ENCODE measurements at regions not wholly inside any gene's neighbourhood (a gene's known extent, or its start where the extent isn't known, plus 50 kb on each side); places are given as distances from the start of the nearest gene placed in this dataset.

DNA sequence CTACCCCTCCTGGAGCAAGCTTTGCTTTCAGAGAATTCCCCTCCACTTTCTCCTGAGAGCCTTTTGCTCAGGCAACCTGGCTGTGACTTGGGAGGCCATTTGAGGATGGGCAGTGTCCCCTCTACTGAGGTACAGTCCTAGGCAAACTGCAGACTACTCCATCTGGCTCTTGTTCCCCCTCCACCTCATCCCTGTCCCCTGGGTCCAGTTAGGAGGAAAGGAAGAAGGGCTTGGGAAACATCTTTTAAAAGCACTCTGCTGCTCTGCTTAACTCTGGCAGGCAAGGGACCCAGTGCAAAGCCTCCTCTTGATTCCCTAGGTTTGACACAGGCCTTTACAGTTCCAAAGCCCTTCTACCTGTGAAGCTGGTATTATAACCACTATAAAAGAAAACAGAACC is 108.2 kb downstream of the NAV1 start:
- Histone ChIP-seq H3K4me3 (ENCODE audit: low read length) (no peak overlapping the region), H3K27ac (ENCODE audit: low read length) (no peak overlapping the region), H3K4me1 (ENCODE audit: control insufficient read depth, insufficient read depth, low read length) (peaks cover 23% of the 10 kb centered on the region)

DNA sequence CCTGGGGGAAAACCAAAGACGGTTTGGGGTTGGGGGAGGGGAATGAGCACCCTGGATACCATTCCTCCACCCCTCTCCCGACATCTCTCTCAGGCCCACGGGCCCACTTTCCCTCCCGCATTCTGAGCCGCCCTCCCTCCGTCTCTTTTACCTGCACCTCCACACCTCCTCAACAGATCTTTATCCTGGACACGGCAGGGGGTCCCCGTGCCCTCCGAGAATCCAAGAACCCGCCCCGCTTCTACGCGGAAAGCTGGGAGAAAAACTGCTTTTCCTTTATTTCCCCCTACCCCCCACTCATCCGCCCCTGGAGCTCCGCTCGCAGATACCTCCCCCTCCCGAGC is 108.8 kb downstream of the NAV1 start:
- DNase-seq, result no peak
- Histone ChIP-seq H3K27ac (ENCODE audit: low read length) (no peak overlapping the region), H3K9me3 (ENCODE audit: control insufficient read depth, low read depth, low read length) (peaks cover 5% of the 10 kb centered on the region), H3K4me3 (ENCODE audit: low read length) (peak overlapping the region; percentile 42), H3K36me3 (ENCODE audit: control insufficient read depth, insufficient read depth, low read length) (no peaks in the 10 kb centered on the region), H3K4me1 (ENCODE audit: control insufficient read depth, insufficient read depth, low read length) (peaks cover 23% of the 10 kb centered on the region), H3K27me3 (ENCODE audit: control insufficient read depth, insufficient read depth, low read length) (peaks cover 52% of the 10 kb centered on the region)
- WGBS (ENCODE audit: insufficient coverage, low lambda C conversion rate), result no CpG with 5 or more reads among the region's 17 CpGs

More for the DNA sequence above, 108.2 kb downstream of the NAV1 start:
- peaks cover 5% of the 10 kb centered on the region for H3K9me3 ChIP-seq (ENCODE audit: control insufficient read depth, low read depth, low read length)
- no peak for DNase-seq
- no peaks in the 10 kb centered on the region for H3K36me3 ChIP-seq (ENCODE audit: control insufficient read depth, insufficient read depth, low read length)
- peaks cover 52% of the 10 kb centered on the region for H3K27me3 ChIP-seq (ENCODE audit: control insufficient read depth, insufficient read depth, low read length)

DNA sequence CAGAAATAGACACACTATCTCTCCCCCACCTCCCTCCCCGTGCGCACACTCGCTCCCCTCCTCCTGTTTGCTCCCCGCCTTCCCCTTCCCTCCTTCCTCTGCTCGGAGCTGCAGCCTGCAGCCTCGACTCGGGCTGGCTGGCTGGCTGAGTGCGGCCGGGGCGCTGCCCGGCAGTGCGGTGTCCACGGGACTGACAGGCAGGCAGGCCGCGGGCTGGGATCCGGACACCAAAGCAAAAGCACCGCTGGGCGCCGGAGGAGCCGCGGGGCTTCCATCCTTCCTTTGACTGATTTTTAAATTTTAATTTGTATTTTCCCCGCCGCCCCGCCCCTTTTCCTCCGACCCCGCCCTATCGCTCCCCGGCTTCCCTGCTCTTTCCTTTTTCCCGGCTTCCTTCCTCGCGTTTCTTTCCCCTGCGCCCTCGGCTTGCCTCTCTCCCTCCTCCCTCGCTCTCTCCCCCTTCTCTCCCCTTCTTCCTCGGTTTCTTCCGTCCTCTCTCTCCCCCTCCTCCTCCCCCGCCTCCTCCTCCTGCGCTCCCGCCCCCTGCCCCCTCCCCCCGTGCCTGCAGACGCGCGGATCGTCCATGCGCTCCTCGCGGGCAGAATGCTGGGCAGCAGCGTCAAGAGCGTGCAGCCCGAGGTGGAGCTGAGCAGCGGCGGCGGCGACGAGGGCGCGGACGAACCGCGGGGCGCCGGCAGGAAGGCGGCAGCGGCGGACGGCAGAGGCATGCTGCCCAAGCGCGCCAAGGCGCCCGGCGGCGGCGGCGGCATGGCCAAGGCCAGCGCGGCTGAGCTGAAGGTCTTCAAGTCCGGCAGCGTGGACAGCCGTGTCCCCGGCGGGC is 109.4 kb downstream of the NAV1 start:
- DNase-seq, result peak in 1 of 2 donors; percentile 49
- H3K27me3 ChIP-seq (ENCODE audit: control insufficient read depth, insufficient read depth, low read length), result peaks cover 52% of the 10 kb centered on the region
- no peaks in the 10 kb centered on the region for H3K36me3 ChIP-seq (ENCODE audit: control insufficient read depth, insufficient read depth, low read length)
- no peak overlapping the region for H3K27ac ChIP-seq (ENCODE audit: low read length)
- peaks cover 23% of the 10 kb centered on the region for H3K4me1 ChIP-seq (ENCODE audit: control insufficient read depth, insufficient read depth, low read length)
- peaks cover 5% of the 10 kb centered on the region for H3K9me3 ChIP-seq (ENCODE audit: control insufficient read depth, low read depth, low read length)
- H3K4me3 ChIP-seq (ENCODE audit: low read length), result peak overlapping the region; percentile 64
- WGBS (ENCODE audit: insufficient coverage, low lambda C conversion rate), result 0% methylated on average over 15 of the region's 81 CpGs

DNA sequence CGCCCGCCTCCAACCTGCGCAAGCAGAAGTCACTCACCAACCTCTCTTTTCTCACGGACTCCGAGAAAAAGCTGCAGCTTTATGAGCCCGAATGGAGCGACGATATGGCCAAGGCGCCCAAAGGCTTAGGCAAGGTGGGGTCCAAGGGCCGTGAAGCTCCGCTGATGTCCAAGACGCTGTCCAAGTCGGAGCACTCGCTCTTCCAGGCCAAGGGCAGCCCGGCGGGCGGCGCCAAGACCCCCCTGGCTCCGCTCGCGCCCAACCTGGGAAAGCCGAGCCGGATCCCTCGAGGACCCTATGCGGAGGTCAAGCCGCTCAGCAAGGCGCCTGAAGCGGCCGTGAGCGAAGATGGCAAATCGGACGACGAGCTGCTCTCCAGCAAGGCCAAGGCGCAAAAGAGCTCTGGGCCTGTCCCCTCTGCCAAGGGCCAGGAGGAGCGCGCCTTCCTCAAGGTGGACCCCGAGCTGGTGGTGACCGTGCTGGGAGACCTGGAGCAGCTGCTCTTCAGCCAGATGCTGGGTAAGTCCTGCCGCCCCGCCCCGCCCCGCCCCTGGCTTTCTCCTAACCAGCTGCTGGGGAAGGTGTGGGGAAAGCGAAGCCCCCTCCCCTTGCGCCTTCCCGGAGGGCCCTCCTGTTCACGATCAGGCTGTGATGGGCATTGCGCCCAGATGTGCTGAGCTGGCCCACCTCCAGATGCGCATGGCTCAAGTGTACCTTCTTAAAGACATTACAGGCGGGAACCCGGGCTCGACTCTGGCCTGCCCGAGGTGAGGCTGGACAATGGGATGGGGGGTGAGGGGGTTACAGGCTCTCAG is 110.2 kb downstream of the NAV1 start:
- Histone ChIP-seq H3K27me3 (ENCODE audit: control insufficient read depth, insufficient read depth, low read length) (peaks cover 52% of the 10 kb centered on the region), H3K4me1 (ENCODE audit: control insufficient read depth, insufficient read depth, low read length) (peaks cover 23% of the 10 kb centered on the region), H3K36me3 (ENCODE audit: control insufficient read depth, insufficient read depth, low read length) (no peaks in the 10 kb centered on the region), H3K27ac (ENCODE audit: low read length) (peak overlapping the region; percentile 71), H3K4me3 (ENCODE audit: low read length) (peak overlapping the region; percentile 64), H3K9me3 (ENCODE audit: control insufficient read depth, low read depth, low read length) (peaks cover 5% of the 10 kb centered on the region)
- no CpG with 5 or more reads among the region's 52 CpGs for WGBS (ENCODE audit: insufficient coverage, low lambda C conversion rate)
- peak in 1 of 2 donors; percentile 38 for DNase-seq

DNA sequence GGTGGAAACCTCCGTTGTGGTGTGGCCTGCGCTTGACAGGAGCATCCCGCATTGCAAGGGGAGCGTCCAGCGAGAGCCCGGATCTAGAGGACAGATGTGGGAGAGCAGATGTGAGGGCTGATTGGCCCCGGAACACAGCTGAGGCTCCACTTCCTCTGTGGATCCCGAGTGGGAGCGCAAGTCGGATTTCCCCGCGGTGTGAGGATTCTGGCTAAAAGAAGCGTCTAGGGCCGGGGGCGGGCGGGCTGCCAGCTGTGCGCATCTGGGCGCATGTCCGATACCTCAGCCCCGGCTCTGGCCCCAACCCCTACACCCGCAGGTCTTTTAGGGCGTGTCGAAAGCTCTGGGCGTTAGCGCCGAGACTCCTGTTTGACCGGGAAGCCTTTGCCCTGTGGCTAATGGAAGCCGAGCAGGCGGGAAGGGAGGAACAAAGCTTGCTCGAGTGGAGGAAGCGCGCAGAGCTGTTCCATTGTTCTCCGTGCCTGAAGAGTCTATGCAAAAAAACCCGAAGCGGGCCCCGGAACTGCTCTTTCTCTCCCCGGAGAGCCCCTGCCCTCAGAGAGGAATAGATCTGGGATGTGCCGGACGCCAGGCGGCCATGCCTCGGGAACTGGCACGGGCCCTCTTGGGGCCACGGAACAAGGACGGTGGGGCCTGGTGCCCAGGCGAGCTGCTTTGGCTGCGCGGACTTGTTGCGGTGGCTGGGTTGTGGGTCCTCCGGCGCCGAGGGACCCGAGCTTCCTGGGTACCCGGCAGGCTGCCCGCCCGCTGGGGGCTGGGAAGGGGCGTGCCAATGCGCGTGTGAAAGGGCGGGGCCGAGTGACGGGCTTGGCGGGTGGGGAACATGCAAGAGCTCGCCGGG is 111.1 kb downstream of the NAV1 start:
- peaks cover 52% of the 10 kb centered on the region for H3K27me3 ChIP-seq (ENCODE audit: control insufficient read depth, insufficient read depth, low read length)
- H3K36me3 ChIP-seq (ENCODE audit: control insufficient read depth, insufficient read depth, low read length), result no peaks in the 10 kb centered on the region
- no CpG with 5 or more reads among the region's 64 CpGs for WGBS (ENCODE audit: insufficient coverage, low lambda C conversion rate)
- peak; percentile 67 to 85 for DNase-seq
- H3K27ac ChIP-seq (ENCODE audit: low read length), result peak overlapping the region; percentile 71
- H3K4me1 ChIP-seq (ENCODE audit: control insufficient read depth, insufficient read depth, low read length), result peaks cover 23% of the 10 kb centered on the region
- H3K9me3 ChIP-seq (ENCODE audit: control insufficient read depth, low read depth, low read length), result peaks cover 5% of the 10 kb centered on the region
- peak overlapping the region; percentile 64 for H3K4me3 ChIP-seq (ENCODE audit: low read length)

DNA sequence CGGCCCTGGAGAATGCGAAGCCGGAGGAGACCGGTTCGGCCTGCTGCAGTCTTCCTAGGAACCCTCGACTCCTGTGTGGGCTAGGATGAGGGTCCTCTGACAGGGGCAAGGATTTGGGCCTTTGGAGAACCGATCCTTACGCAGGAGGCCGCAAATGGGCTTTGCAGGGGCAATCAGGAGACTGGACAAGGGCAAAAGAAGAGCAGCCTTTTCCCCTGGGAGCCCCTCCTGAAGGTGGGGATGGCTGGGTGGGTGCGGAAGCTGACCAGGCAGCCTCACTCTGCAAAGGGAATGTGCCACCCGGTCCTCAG is 111.7 kb downstream of the NAV1 start:
- H3K4me1 ChIP-seq (ENCODE audit: control insufficient read depth, insufficient read depth, low read length), result peaks cover 29% of the 10 kb centered on the region
- H3K4me3 ChIP-seq (ENCODE audit: low read length), result peak overlapping the region; percentile 64
- DNase-seq, result no peak
- no peaks in the 10 kb centered on the region for H3K36me3 ChIP-seq (ENCODE audit: control insufficient read depth, insufficient read depth, low read length)
- peaks cover 5% of the 10 kb centered on the region for H3K9me3 ChIP-seq (ENCODE audit: control insufficient read depth, low read depth, low read length)
- peaks cover 52% of the 10 kb centered on the region for H3K27me3 ChIP-seq (ENCODE audit: control insufficient read depth, insufficient read depth, low read length)
- no CpG with 5 or more reads among the region's 11 CpGs for WGBS (ENCODE audit: insufficient coverage, low lambda C conversion rate)
- peak overlapping the region; percentile 10 for H3K27ac ChIP-seq (ENCODE audit: low read length)

DNA sequence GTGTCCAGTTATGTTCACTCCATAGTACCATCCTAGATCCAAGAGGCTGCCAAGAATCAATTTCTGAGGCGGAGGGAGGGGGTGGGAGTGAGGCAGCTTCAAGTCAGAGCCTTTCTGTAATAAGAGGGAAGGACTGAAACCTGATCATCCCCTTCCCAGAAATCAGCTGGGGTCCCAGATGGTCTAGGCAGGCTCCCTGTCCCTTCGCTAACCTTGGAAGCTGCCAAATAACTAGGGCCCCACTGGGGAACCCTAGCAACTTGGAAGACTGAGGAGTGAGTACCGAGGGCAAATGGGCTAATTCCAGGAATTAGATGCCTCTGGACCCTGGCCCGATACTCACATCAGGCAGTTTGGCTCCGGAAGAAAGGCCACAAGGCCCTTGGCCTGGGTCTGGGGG is 113.3 kb downstream of the NAV1 start:
- no CpG with 5 or more reads among the region's 5 CpGs for WGBS (ENCODE audit: insufficient coverage, low lambda C conversion rate)
- Histone ChIP-seq H3K9me3 (ENCODE audit: control insufficient read depth, low read depth, low read length) (peaks cover 5% of the 10 kb centered on the region), H3K27me3 (ENCODE audit: control insufficient read depth, insufficient read depth, low read length) (peaks cover 43% of the 10 kb centered on the region), H3K27ac (ENCODE audit: low read length) (no peak overlapping the region), H3K4me3 (ENCODE audit: low read length) (no peak overlapping the region), H3K36me3 (ENCODE audit: control insufficient read depth, insufficient read depth, low read length) (no peaks in the 10 kb centered on the region), H3K4me1 (ENCODE audit: control insufficient read depth, insufficient read depth, low read length) (peaks cover 44% of the 10 kb centered on the region)
- DNase-seq, result no peak

DNA sequence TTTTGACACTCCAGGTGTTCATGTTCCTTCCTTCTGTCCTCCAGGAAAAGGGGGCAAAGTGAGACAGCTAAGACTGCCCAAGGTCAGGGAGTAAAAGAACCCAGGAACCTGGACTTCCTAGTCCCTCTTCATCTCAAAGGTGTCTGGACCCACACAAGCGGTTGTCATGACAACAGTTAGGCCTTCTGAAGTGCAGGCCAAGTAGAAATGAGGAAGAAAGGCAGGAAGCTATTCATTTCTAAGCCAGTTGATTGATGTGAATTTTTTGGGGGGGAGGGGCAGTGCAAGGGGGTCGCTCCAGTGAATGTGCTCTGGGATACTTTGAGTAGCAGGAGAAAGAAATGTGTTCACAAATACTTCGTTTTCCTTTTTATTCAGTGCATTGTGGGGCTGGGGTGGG is 114.3 kb downstream of the NAV1 start:
- no peak for DNase-seq
- H3K9me3 ChIP-seq (ENCODE audit: control insufficient read depth, low read depth, low read length), result peaks cover 5% of the 10 kb centered on the region
- peaks cover 34% of the 10 kb centered on the region for H3K27me3 ChIP-seq (ENCODE audit: control insufficient read depth, insufficient read depth, low read length)
- H3K4me1 ChIP-seq (ENCODE audit: control insufficient read depth, insufficient read depth, low read length), result peaks cover 38% of the 10 kb centered on the region
- no CpG with 5 or more reads among the region's 3 CpGs for WGBS (ENCODE audit: insufficient coverage, low lambda C conversion rate)
- no peak overlapping the region for H3K4me3 ChIP-seq (ENCODE audit: low read length)
- H3K36me3 ChIP-seq (ENCODE audit: control insufficient read depth, insufficient read depth, low read length), result no peaks in the 10 kb centered on the region
- no peak overlapping the region for H3K27ac ChIP-seq (ENCODE audit: low read length)

DNA sequence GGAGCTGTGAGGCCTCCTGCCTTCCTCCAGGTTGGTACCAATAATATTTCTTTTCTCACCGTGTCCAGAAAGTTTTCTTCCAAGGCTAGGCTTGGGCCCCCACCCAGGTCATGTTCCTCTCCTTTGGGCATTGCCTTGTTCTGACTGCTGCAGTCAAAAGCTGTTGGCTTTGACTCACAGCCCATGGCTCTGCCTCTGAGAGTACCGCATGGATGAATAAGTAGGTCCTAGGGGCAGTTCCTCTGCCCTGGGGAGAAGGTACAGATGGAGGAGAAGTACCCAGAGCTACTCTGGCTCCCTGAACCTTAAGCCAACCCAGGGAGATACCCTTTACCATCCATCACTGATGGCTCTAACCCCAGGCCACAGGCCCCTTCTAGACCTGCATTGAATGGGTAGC is 115.0 kb downstream of the NAV1 start:
- no CpG with 5 or more reads among the region's 2 CpGs for WGBS (ENCODE audit: insufficient coverage, low lambda C conversion rate)
- no peaks in the 10 kb centered on the region for H3K36me3 ChIP-seq (ENCODE audit: control insufficient read depth, insufficient read depth, low read length)
- H3K4me1 ChIP-seq (ENCODE audit: control insufficient read depth, insufficient read depth, low read length), result peaks cover 36% of the 10 kb centered on the region
- DNase-seq, result no peak
- H3K27ac ChIP-seq (ENCODE audit: low read length), result no peak overlapping the region
- peaks cover 32% of the 10 kb centered on the region for H3K27me3 ChIP-seq (ENCODE audit: control insufficient read depth, insufficient read depth, low read length)
- peaks cover 3% of the 10 kb centered on the region for H3K9me3 ChIP-seq (ENCODE audit: control insufficient read depth, low read depth, low read length)
- no peak overlapping the region for H3K4me3 ChIP-seq (ENCODE audit: low read length)

DNA sequence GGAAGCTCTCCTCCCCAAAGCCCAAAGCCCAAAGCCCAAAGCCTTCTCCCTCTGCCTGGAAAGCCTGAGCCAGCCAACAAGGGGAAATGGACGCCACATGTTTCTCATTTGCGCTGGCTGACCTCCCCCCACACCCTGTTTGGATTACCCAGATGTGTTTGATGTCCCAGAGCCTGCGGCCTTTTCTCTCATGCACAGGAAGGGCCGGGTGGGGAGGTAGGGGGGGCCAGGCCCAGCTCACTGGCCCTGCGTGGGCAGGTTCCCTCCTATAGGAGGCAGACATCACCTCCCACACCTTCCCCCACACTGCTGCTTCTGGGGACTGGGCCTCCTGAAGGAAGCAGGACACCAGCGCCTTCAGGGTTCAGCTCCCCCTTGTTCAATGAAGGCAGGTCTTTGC is 116.3 kb downstream of the NAV1 start:
- Histone ChIP-seq H3K4me3 (ENCODE audit: low read length) (no peak overlapping the region), H3K4me1 (ENCODE audit: control insufficient read depth, insufficient read depth, low read length) (peaks cover 25% of the 10 kb centered on the region), H3K9me3 (ENCODE audit: control insufficient read depth, low read depth, low read length) (no peaks in the 10 kb centered on the region), H3K36me3 (ENCODE audit: control insufficient read depth, insufficient read depth, low read length) (no peaks in the 10 kb centered on the region), H3K27me3 (ENCODE audit: control insufficient read depth, insufficient read depth, low read length) (peaks cover 18% of the 10 kb centered on the region), H3K27ac (ENCODE audit: low read length) (no peak overlapping the region)
- no peak for DNase-seq
- WGBS (ENCODE audit: insufficient coverage, low lambda C conversion rate), result no CpG with 5 or more reads among the region's 6 CpGs
